Endothelial cell (in vitro differentiated cells): ENCODE measurements at regions not wholly inside any gene's neighbourhood (a gene's known extent, or its start where the extent isn't known, plus 50 kb on each side); places are given as distances from the start of the nearest gene placed in this dataset.

ENCODE experiments used
- DNase-seq: peaks from one replicate; pipeline ENCODE4 v3.0.0; 2021; ENCODE audit warnings: low spot score
- H3K27ac Mint-ChIP-seq: one replicate; pipeline ENCODE4 v1.8.0; 2021; ENCODE audit warnings: mixed read lengths, inconsistent platforms; ENCODE audit not compliant: unreplicated experiment
- H3K27me3 Mint-ChIP-seq: one replicate; pipeline ENCODE4 v1.8.0; 2021; ENCODE audit warnings: mild to moderate bottlenecking, moderate library complexity, mixed read lengths, inconsistent platforms; ENCODE audit not compliant: unreplicated experiment
- H3K36me3 Mint-ChIP-seq: one replicate; pipeline ENCODE4 v1.8.0; 2021; ENCODE audit warnings: mild to moderate bottlenecking, low read depth, mixed read lengths, inconsistent platforms; ENCODE audit not compliant: unreplicated experiment
- H3K4me1 Mint-ChIP-seq: one replicate; pipeline ENCODE4 v1.8.0; 2021; ENCODE audit warnings: mild to moderate bottlenecking, mixed read lengths, inconsistent platforms; ENCODE audit not compliant: unreplicated experiment
- H3K4me3 Mint-ChIP-seq: one replicate; pipeline ENCODE4 v1.8.0; 2021; ENCODE audit warnings: mild to moderate bottlenecking, mixed read lengths, inconsistent platforms; ENCODE audit not compliant: unreplicated experiment
- H3K9me3 Mint-ChIP-seq: one replicate; pipeline ENCODE4 v1.8.0; 2021; ENCODE audit warnings: mixed read lengths, inconsistent platforms; ENCODE audit not compliant: unreplicated experiment
- CTCF ChIP-seq: fragments of 200-600 bp; sonication (generic); IDR thresholded peaks from one replicate; pipeline ENCODE4 v1.5.0; 2021; ENCODE audit warnings: antibody characterized with exemption; ENCODE audit not compliant: unreplicated experiment

GRCh38 chr13:84290386-84290785, 408.1 kb upstream of the SLITRK1 start:
- no peak overlapping the region for H3K4me3 Mint-ChIP-seq
- H3K9me3 Mint-ChIP-seq = no peaks in the 10 kb centered on the region
- H3K36me3 Mint-ChIP-seq = no peaks in the 10 kb centered on the region
- H3K4me1 Mint-ChIP-seq = no peaks in the 10 kb centered on the region
- no peaks in the 10 kb centered on the region for H3K27me3 Mint-ChIP-seq
- H3K27ac Mint-ChIP-seq = no peak overlapping the region
- TF ChIP-seq CTCF = no peak
- DNase-seq = no peak

- Mint-ChIP-seq H3K36me3 (no peaks in the 10 kb centered on the region), H3K9me3 (no peaks in the 10 kb centered on the region), H3K4me3 (no peak overlapping the region), H3K27ac (no peak overlapping the region), H3K4me1 (no peaks in the 10 kb centered on the region), H3K27me3 (no peaks in the 10 kb centered on the region)
- DNase-seq = no peak
- no peak for TF ChIP-seq CTCF
Observed at GRCh38 chr13:84279166-84279565, 396.9 kb upstream of the SLITRK1 start.

- H3K4me3 Mint-ChIP-seq = no peak overlapping the region
- no peak overlapping the region for H3K27ac Mint-ChIP-seq
- no peaks in the 10 kb centered on the region for H3K36me3 Mint-ChIP-seq
- no peaks in the 10 kb centered on the region for H3K9me3 Mint-ChIP-seq
- H3K27me3 Mint-ChIP-seq = no peaks in the 10 kb centered on the region
- no peaks in the 10 kb centered on the region for H3K4me1 Mint-ChIP-seq
- DNase-seq = no peak
- TF ChIP-seq CTCF = no peak
Observed at GRCh38 chr13:84272877-84273562, 390.7 kb upstream of the SLITRK1 start.

GRCh38 chr13:84265257-84265764, 383.0 kb upstream of the SLITRK1 start:
- Mint-ChIP-seq H3K27ac (no peak overlapping the region), H3K4me1 (no peaks in the 10 kb centered on the region), H3K9me3 (no peaks in the 10 kb centered on the region), H3K4me3 (no peak overlapping the region), H3K36me3 (no peaks in the 10 kb centered on the region), H3K27me3 (no peaks in the 10 kb centered on the region)
- TF ChIP-seq CTCF = no peak
- no peak for DNase-seq

- DNase-seq = no peak
- Mint-ChIP-seq H3K4me1 (no peaks in the 10 kb centered on the region), H3K9me3 (no peaks in the 10 kb centered on the region), H3K27me3 (no peaks in the 10 kb centered on the region), H3K36me3 (no peaks in the 10 kb centered on the region), H3K4me3 (no peak overlapping the region), H3K27ac (no peak overlapping the region)
- TF ChIP-seq CTCF = no peak
Observed at GRCh38 chr13:84263354-84264069, 381.2 kb upstream of the SLITRK1 start.
